ENCODE measurements at regions not wholly inside any gene's neighbourhood (a gene's known extent, or its start where the extent isn't known, plus 50 kb on each side); places are given as distances from the start of the nearest gene placed in this dataset.

- ATAC-seq (no peak), DNase-seq (ENCODE audit: low read depth, low spot score) (no peak)
- Histone ChIP-seq H3K4me2 (ENCODE audit: low read length) (no peak overlapping the region), H3K9ac (ENCODE audit: low read length) (no peak overlapping the region), H2AFZ (ENCODE audit: low read depth, low read length, poor library complexity, severe bottlenecking) (no peak overlapping the region), H3K4me3 (replicated peaks in 1 of 2; ENCODE audit: low read depth in 1 of 2, low read length in 2 of 2) (no peak overlapping the region), H3K4me1 (ENCODE audit: control insufficient read depth in 1 of 2, insufficient read depth in 2 of 2, low read length in 2 of 2) (no peaks in the 10 kb centered on the region), H3K9me3 (ENCODE audit: control insufficient read depth in 1 of 2, insufficient read depth in 1 of 2, low read depth in 1 of 2, low read length in 2 of 2) (no peaks in the 10 kb centered on the region), H4K20me1 (ENCODE audit: insufficient read depth) (no peaks in the 10 kb centered on the region), H3K27me3 (ENCODE audit: insufficient read depth, low read length) (no peaks in the 10 kb centered on the region), H3K9me2 (ENCODE audit: insufficient read depth) (no peaks in the 10 kb centered on the region), H3K27ac (ENCODE audit: low read depth, low read length) (no peak overlapping the region), H3K79me2 (ENCODE audit: insufficient read depth, low read length) (no peaks in the 10 kb centered on the region), H3K36me3 (ENCODE audit: control insufficient read depth in 1 of 2, insufficient read depth in 2 of 2, low read length in 2 of 2) (no peaks in the 10 kb centered on the region)
- ChIA-PET POLR2A (no interaction called here), RAD21 (ENCODE audit: low non-redundant PET in 1 of 2, low total read pairs in 2 of 2, uncharacterized antibody in 2 of 2, unreplicated experiment in 2 of 2) (no interaction called here), CTCF (no interaction called here)
- no TSS peak for BruUV-seq (replicated peaks)
- no peak for TF ChIP-seq EZH2phosphoT487 (IDR thresholded peaks at IDR 0.05; ENCODE audit: borderline replicate concordance)
- no peak for TF ChIP-seq ZNF274 (IDR thresholded peaks at IDR 0.05; ENCODE audit: low read depth, low read length)
- TF ChIP-seq EGR1 (IDR thresholded peaks at IDR 0.05; ENCODE audit: low read depth) = no peak
- TF ChIP-seq JUND (IDR thresholded peaks at IDR 0.05) = no peak
- no peak for TF ChIP-seq CTCF (IDR thresholded peaks at IDR 0.05 in 2 of 3, conservative IDR thresholded peaks at IDR 0.05 in 1 of 3; ENCODE audit: borderline replicate concordance in 1 of 3, insufficient read depth in 1 of 3, low read depth in 2 of 3, low read length in 2 of 3)
- TF ChIP-seq POLR2A (IDR thresholded peaks at IDR 0.05; ENCODE audit: borderline replicate concordance, extremely low read depth, insufficient read depth, insufficient read length) = no peak
- no peak for TF ChIP-seq ZFX (IDR thresholded peaks at IDR 0.05)
- no peak for TF ChIP-seq FOSL1 (IDR thresholded peaks at IDR 0.05; ENCODE audit: low read depth)
- TF ChIP-seq RAD21 (IDR thresholded peaks at IDR 0.05; ENCODE audit: low read depth) = no peak
- no peak for TF ChIP-seq REST (IDR thresholded peaks at IDR 0.05; ENCODE audit: low read depth)
- TF ChIP-seq SIN3A (IDR thresholded peaks at IDR 0.05; ENCODE audit: low read depth) = no peak
- no peak for TF ChIP-seq TCF7L2 (IDR thresholded peaks at IDR 0.05; ENCODE audit: borderline replicate concordance, extremely low read depth, insufficient read depth, insufficient read length)
- no peak for TF ChIP-seq ZBTB33 (IDR thresholded peaks at IDR 0.05; ENCODE audit: extremely low read depth, insufficient replicate concordance, low read length)
- TF ChIP-seq CEBPB (IDR thresholded peaks at IDR 0.05; ENCODE audit: low read depth) = no peak
- no peak for TF ChIP-seq SP1 (IDR thresholded peaks at IDR 0.05; ENCODE audit: low read depth)
- TF ChIP-seq POLR2AphosphoS5 (IDR thresholded peaks at IDR 0.05; ENCODE audit: low read depth, low read length) = no peak
- intact Hi-C loops (cut with micrococcal nuclease) = no loop called here
Measured at GRCh38 chr12:115118177-115118724, 434.3 kb upstream of the TBX3 start.

Data from HCT116 (cell line).